ENCODE measurements at regions not wholly inside any gene's neighbourhood (a gene's known extent, or its start where the extent isn't known, plus 50 kb on each side); places are given as distances from the start of the nearest gene placed in this dataset.

GRCh38 chr12:124152731-124153130, 142.2 kb upstream of the RFLNA start:
- H3K27me3 ChIP-seq (ENCODE audit: insufficient read depth, low read length): no peaks in the 10 kb centered on the region; the same call in 1 of the 2 replicates
- ChIA-PET RAD21 (ENCODE audit: low non-redundant PET in 1 of 2, low total read pairs in 2 of 2, uncharacterized antibody in 2 of 2, unreplicated experiment in 2 of 2) (no interaction called here), CTCF (no interaction called here), POLR2A (no interaction called here)
- H3K4me1 ChIP-seq (ENCODE audit: control insufficient read depth in 1 of 2, insufficient read depth in 2 of 2, low read length in 2 of 2): no peaks in the 10 kb centered on the region
- no peak for ATAC-seq
- intact Hi-C loops (cut with micrococcal nuclease): no loop called here
- H3K27ac ChIP-seq (ENCODE audit: low read depth, low read length): no peak overlapping the region
- H3K9me2 ChIP-seq (ENCODE audit: insufficient read depth): no peaks in the 10 kb centered on the region
- no peak for DNase-seq (ENCODE audit: low read depth, low spot score)
- no peak overlapping the region for H3K4me3 ChIP-seq (replicated peaks in 1 of 2; ENCODE audit: low read depth in 1 of 2, low read length in 2 of 2)
- H4K20me1 ChIP-seq (ENCODE audit: insufficient read depth): no peaks in the 10 kb centered on the region
- H3K79me2 ChIP-seq (ENCODE audit: insufficient read depth, low read length): no peaks in the 10 kb centered on the region
- H3K9ac ChIP-seq (ENCODE audit: low read length): no peak overlapping the region
- H3K4me2 ChIP-seq (ENCODE audit: low read length): no peak overlapping the region
- TF ChIP-seq SRF (IDR thresholded peaks at IDR 0.05; ENCODE audit: low read depth): no peak
- no peak for TF ChIP-seq TCF7L2 (IDR thresholded peaks at IDR 0.05; ENCODE audit: borderline replicate concordance, extremely low read depth, insufficient read depth, insufficient read length)
- no peak for TF ChIP-seq EGR1 (IDR thresholded peaks at IDR 0.05; ENCODE audit: low read depth)
- TF ChIP-seq ZBTB33 (IDR thresholded peaks at IDR 0.05; ENCODE audit: extremely low read depth, insufficient replicate concordance, low read length): no peak
- TF ChIP-seq POLR2A (IDR thresholded peaks at IDR 0.05; ENCODE audit: borderline replicate concordance, extremely low read depth, insufficient read depth, insufficient read length): no peak
- TF ChIP-seq MAX (IDR thresholded peaks at IDR 0.05): no peak
- no peak for TF ChIP-seq FOSL1 (IDR thresholded peaks at IDR 0.05; ENCODE audit: low read depth)
- no peak for TF ChIP-seq CEBPB (IDR thresholded peaks at IDR 0.05; ENCODE audit: low read depth)
- TF ChIP-seq ZNF274 (IDR thresholded peaks at IDR 0.05; ENCODE audit: low read depth, low read length): no peak
- TF ChIP-seq EZH2 (IDR thresholded peaks at IDR 0.05): no peak
- no peak for TF ChIP-seq YY1 (IDR thresholded peaks at IDR 0.05; ENCODE audit: extremely low read depth, insufficient replicate concordance, low read depth, low read length)
- BruUV-seq (replicated peaks): no TSS peak
- no peaks in the 10 kb centered on the region for H3K9me3 ChIP-seq (ENCODE audit: control insufficient read depth in 1 of 2, insufficient read depth in 1 of 2, low read depth in 1 of 2, low read length in 2 of 2)
- no peak overlapping the region for H2AFZ ChIP-seq (ENCODE audit: low read depth, low read length, poor library complexity, severe bottlenecking)
- H3K36me3 ChIP-seq (ENCODE audit: control insufficient read depth in 1 of 2, insufficient read depth in 2 of 2, low read length in 2 of 2): no peaks in the 10 kb centered on the region
